OCI-LY1 (cell line): ENCODE measurements at regions not wholly inside any gene's neighbourhood (a gene's known extent, or its start where the extent isn't known, plus 50 kb on each side); places are given as distances from the start of the nearest gene placed in this dataset.

Source experiments
- H2AFZ ChIP-seq: fragments of 200-600 bp; sonication (generic), shearing (Covaris generic); 2 replicates; pipeline ENCODE4 v1.6.0; 2014; ENCODE audit warnings: antibody characterized with exemption, mild to moderate bottlenecking, low read length
- H3F3A ChIP-seq: fragments of 200-600 bp; sonication (generic), shearing (Covaris generic); 2 replicates; pipeline ENCODE4 v1.6.0; 2014; ENCODE audit warnings: mild to moderate bottlenecking, antibody characterized with exemption, low read length, moderate library complexity; ENCODE audit not compliant: insufficient read depth
- H3K27ac ChIP-seq: fragments of 200-600 bp; sonication (generic); 2 replicates; pipeline ENCODE4 v1.5.1; 2014; ENCODE audit warnings: low read length, mixed run types, mild to moderate bottlenecking, low read depth; ENCODE audit not compliant: poor library complexity, severe bottlenecking
- H3K27me3 ChIP-seq: fragments of 200-600 bp; sonication (generic); 2 replicates; pipeline ENCODE4 v1.6.0; 2014; ENCODE audit warnings: antibody characterized with exemption, mild to moderate bottlenecking, low read length, moderate library complexity; ENCODE audit not compliant: insufficient read depth
- H3K36me3 ChIP-seq: fragments of 200-600 bp; sonication (generic); 2 replicates; pipeline ENCODE4 v1.6.1; 2014; ENCODE audit warnings: mild to moderate bottlenecking, antibody characterized with exemption, low read length, moderate library complexity, mixed read lengths; ENCODE audit not compliant: insufficient read depth
- H3K4me1 ChIP-seq: fragments of 200-600 bp; sonication (generic); 2 replicates; pipeline ENCODE4 v1.5.1; 2014; ENCODE audit warnings: mild to moderate bottlenecking, low read length, moderate library complexity; ENCODE audit not compliant: insufficient read depth, severe bottlenecking
- H3K4me2 ChIP-seq: fragments of 200-600 bp; sonication (generic), shearing (Covaris generic); 2 replicates; pipeline ENCODE4 v1.6.1; 2014; ENCODE audit warnings: low read length
- H3K4me3 ChIP-seq: fragments of 200-600 bp; sonication (generic); 2 replicates; pipeline ENCODE4 v1.5.1; 2014; ENCODE audit warnings: low read length, low read depth, mild to moderate bottlenecking, mixed read lengths; ENCODE audit not compliant: poor library complexity, severe bottlenecking
- H3K79me2 ChIP-seq: fragments of 200-600 bp; shearing (Covaris generic); 2 replicates; pipeline ENCODE4 v1.6.1; 2016; ENCODE audit warnings: mixed run types, low read length, mixed read lengths; ENCODE audit not compliant: insufficient read depth
- H3K9ac ChIP-seq: fragments of 200-600 bp; sonication (generic), shearing (Covaris generic); 2 replicates; pipeline ENCODE4 v1.6.1; 2014; ENCODE audit warnings: mild to moderate bottlenecking, low read length, mixed read lengths
- H3K9me2 ChIP-seq: fragments of 200-600 bp; sonication (generic), shearing (Covaris generic); 2 replicates; pipeline ENCODE4 v1.6.1; 2014; ENCODE audit warnings: low read depth, mild to moderate bottlenecking, low read length, mixed read lengths
- H3K9me3 ChIP-seq: fragments of 200-600 bp; shearing (Covaris generic); 2 replicates; pipeline ENCODE4 v1.6.1; 2014; ENCODE audit warnings: low read length, mixed read lengths
- H4K20me1 ChIP-seq: fragments of 200-600 bp; sonication (generic), shearing (Covaris generic); 2 replicates; pipeline ENCODE4 v1.6.0; 2016; ENCODE audit warnings: mild to moderate bottlenecking, low read length; ENCODE audit not compliant: insufficient read depth
- CTCF ChIP-seq: fragments of 200-600 bp; sonication (generic), shearing (Covaris generic); IDR thresholded peaks from 2 replicates; pipeline ENCODE4 v1.5.1; 2017; ENCODE audit warnings: mild to moderate bottlenecking, antibody characterized with exemption, low read length, moderate library complexity, mixed read lengths
- EZH2 ChIP-seq: fragments of 200-600 bp; sonication (generic), shearing (Covaris generic); IDR thresholded peaks from 2 replicates; pipeline ENCODE4 v1.8.0; 2017; ENCODE audit warnings: borderline replicate concordance, mixed run types, mild to moderate bottlenecking, antibody characterized with exemption, low read length, moderate library complexity, mixed read lengths

- no peak overlapping the region for H3K9ac ChIP-seq
- H3K27me3 ChIP-seq = no peaks in the 10 kb centered on the region; the same call in 1 of the 2 replicates
- H3K36me3 ChIP-seq = no peaks in the 10 kb centered on the region
- no peaks in the 10 kb centered on the region for H3K9me2 ChIP-seq
- no peak overlapping the region for H3K4me2 ChIP-seq
- H3K27ac ChIP-seq = no peak overlapping the region
- H2AFZ ChIP-seq = no peak overlapping the region
- H3F3A ChIP-seq = no peaks in the 10 kb centered on the region
- H3K9me3 ChIP-seq = no peaks in the 10 kb centered on the region
- H3K4me1 ChIP-seq = no peaks in the 10 kb centered on the region
- H3K79me2 ChIP-seq = no peaks in the 10 kb centered on the region
- no peak overlapping the region for H3K4me3 ChIP-seq
- H4K20me1 ChIP-seq = no peaks in the 10 kb centered on the region
- TF ChIP-seq CTCF (no peak), EZH2 (no peak)
Measured at GRCh38 chr13:29948244-29948643, 97.8 kb upstream of the UBL3 start.

DNA sequence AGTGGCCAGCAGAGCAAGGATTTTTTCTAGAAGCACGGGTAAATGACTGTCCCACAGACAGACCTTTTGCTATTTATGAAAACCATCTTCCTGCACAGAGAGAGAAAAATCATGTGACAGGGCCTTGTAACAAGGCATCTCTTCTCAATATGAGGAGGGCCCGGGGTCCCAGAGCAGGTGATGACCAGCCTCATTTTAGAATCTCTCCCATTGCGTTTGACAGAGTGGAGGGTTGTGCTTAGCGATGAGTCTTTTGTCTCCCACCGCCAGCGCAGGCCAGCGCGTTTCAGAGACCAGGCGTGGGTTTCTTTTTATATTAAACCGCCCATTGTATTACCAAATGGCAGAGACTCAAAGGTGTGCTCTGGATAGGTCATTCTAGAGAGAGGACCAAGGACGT lies 97.4 kb upstream of the UBL3 start:
- no peaks in the 10 kb centered on the region for H3K36me3 ChIP-seq
- no peak for TF ChIP-seq CTCF
- no peak for TF ChIP-seq EZH2
- no peaks in the 10 kb centered on the region for H3K79me2 ChIP-seq
- H4K20me1 ChIP-seq = no peaks in the 10 kb centered on the region
- H3K27me3 ChIP-seq = no peaks in the 10 kb centered on the region; the same call in 1 of the 2 replicates
- H3K9ac ChIP-seq = no peak overlapping the region
- no peak overlapping the region for H2AFZ ChIP-seq
- no peaks in the 10 kb centered on the region for H3K9me2 ChIP-seq
- no peaks in the 10 kb centered on the region for H3K9me3 ChIP-seq
- H3F3A ChIP-seq = no peaks in the 10 kb centered on the region
- H3K4me2 ChIP-seq = no peak overlapping the region
- H3K4me3 ChIP-seq = no peak overlapping the region
- no peaks in the 10 kb centered on the region for H3K4me1 ChIP-seq
- no peak overlapping the region for H3K27ac ChIP-seq

DNA sequence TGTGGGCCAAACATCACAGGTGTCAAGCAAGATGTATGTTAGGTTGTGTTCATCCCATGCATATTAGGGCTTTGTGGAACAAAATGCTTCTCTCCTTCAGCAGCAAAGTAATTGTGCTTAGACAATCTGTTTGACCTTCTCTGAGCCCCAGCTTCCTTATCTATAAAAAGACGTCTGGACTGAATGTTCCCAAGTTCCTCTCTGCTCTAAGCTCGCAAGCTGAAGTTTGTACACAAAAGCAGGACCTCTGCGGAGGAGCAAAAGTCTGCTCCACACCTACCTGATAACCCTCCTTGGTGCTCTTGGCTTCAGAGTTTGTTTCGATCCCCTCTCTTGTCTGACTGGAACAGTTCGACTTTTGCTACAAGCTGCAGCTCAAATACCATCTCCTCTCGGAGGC lies 95.7 kb upstream of the UBL3 start:
- TF ChIP-seq EZH2 (no peak), CTCF (no peak)
- Histone ChIP-seq H3F3A (no peaks in the 10 kb centered on the region), H3K79me2 (no peaks in the 10 kb centered on the region), H2AFZ (no peak overlapping the region), H4K20me1 (no peaks in the 10 kb centered on the region), H3K4me1 (no peaks in the 10 kb centered on the region), H3K4me2 (no peak overlapping the region), H3K36me3 (no peaks in the 10 kb centered on the region), H3K9me3 (no peaks in the 10 kb centered on the region), H3K27ac (no peak overlapping the region), H3K4me3 (no peak overlapping the region), H3K27me3 (no peaks in the 10 kb centered on the region; the same call in 1 of the 2 replicates), H3K9ac (no peak overlapping the region), H3K9me2 (no peaks in the 10 kb centered on the region)
